Colon (tissue), 2 donors: ENCODE measurements at regions not wholly inside any gene's neighbourhood (a gene's known extent, or its start where the extent isn't known, plus 50 kb on each side); places are given as distances from the start of the nearest gene placed in this dataset.
"Not testable (repeated sequence)": the region's sequence is repeated elsewhere in the genome, so short reads cannot be mapped to it uniquely, and the experiment has no call there.

Experiments
- FAIRE-seq: peaks from 2 replicates; lab custom pipeline; 2012; peaks lifted over from hg19 to GRCh38; lab: Jason Lieb, UNC
- donor health status: control.
- donor health status: control.

DNA sequence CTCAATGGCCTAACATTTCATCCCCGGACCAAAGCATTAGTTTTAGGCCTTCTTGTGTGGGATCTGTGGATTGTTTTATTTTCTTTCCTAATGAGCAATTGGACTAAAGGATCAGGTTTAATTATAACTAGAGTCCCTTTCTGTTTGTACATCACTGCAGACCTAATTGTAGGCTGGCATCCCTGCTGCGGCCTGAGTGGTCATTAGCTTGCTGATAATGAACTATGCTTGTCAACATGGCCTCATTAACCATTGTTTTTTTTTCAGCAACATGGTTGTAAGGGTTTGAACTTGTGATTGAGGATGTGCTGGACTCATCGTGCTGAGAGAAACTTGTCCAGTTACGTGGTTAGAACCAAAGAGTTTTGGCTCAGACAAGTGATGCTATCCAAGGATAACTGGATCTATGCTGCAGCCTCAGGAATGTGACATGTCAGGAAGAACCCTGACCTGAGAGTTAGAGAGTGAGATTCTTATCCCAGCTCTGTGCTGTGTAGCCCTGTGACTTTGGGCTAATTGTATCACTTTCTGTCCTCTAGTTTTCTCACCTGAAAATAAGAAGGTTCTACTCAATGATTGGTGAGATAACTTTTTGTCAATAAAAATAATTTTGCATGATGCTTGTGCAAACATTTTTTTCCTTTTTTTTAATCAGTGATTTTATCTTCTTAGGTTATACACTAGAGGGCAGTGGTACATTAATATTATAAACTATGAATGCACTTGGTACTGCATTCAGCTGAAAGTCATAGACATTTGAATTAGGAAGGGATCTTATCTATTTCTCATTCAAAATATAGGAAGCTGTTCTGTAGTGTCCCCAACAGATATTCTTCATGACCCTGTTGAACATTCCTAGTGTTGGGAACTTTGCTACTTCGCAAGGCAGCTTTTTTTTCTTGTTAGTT is 140.9 kb downstream of the RNF144B start:
- FAIRE-seq: no peak

GRCh38 chr6:18530201-18530600 is 143.1 kb downstream of the RNF144B start:
- no peak for FAIRE-seq

DNA sequence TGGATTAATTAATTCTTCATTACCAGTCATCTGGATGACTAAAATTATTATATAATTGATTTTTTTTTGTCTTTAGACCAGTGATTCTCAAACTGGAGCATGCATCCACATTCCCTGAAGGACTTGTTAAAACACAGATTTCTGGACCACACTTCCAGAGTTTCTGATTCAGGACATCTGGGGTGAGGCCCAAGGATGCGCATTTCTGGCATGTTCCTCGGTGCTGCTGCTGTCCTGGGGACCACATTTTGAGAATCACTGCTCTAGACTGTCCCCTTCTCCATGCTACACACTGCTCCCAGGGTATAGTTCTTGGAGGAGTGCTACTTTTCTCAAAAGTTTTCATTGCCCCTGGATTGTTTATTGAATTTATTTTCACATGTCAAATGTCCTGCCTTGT is 145.0 kb downstream of the RNF144B start:
- FAIRE-seq: no peak

GRCh38 chr6:18533793-18534192 is 146.6 kb downstream of the RNF144B start:
- no peak for FAIRE-seq

DNA sequence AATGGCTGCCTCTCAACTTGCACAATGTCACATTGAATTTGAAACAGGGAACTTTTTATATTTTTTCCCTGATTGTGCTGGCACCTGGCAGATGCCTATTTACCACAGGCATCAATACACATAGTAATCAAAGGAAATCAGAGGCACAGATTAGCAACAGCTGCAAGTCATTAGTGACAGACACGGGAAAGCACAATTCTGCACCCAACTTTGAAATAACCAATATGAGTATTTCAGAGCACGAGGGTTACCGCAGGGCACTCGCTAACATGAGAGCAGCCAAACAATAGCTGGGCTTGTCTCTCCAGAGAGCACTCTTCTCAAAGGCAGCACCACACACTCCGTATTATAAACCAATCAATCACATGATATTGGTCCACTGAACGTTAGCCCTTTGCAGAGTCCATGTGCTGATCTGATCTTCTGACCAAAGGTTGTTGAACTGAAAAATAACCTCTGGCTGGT is 149.5 kb downstream of the RNF144B start:
- FAIRE-seq: no peak

GRCh38 chr6:18538315-18538714 is 151.2 kb downstream of the RNF144B start:
- FAIRE-seq: no peak

GRCh38 chr6:18543051-18543450 is 155.9 kb downstream of the RNF144B start:
- FAIRE-seq: no peak

GRCh38 chr6:18545142-18545541 is 158.0 kb downstream of the RNF144B start:
- FAIRE-seq: not testable (repeated sequence)

GRCh38 chr6:18545726-18546125 is 158.6 kb downstream of the RNF144B start:
- no peak for FAIRE-seq

- no peak for FAIRE-seq
Measured at GRCh38 chr6:18550119-18550518, 163.0 kb downstream of the RNF144B start.

- no peak for FAIRE-seq
Measured at GRCh38 chr6:18551228-18551627, 164.1 kb downstream of the RNF144B start.

DNA sequence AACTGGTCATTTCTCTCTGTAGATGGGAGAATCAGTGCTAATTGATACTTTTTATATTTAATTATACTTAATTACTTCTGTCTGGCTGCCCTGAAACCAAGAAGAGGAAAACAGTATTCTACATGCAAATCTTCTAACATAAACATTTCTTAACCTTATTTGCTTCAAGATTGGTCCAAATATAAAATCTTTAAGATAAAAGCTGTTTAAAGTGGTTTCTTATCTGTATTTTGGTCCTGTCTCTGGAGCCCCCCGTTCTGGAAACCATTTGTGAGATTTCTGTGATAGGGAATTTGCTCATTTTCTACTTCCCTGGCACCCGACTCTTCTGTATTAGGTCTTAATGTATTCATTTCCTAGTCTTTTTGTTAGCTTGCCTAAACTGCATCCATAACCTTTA is 168.6 kb downstream of the RNF144B start:
- FAIRE-seq: no peak

GRCh38 chr6:18561037-18561750 is 174.0 kb downstream of the RNF144B start:
- FAIRE-seq: no peak

DNA sequence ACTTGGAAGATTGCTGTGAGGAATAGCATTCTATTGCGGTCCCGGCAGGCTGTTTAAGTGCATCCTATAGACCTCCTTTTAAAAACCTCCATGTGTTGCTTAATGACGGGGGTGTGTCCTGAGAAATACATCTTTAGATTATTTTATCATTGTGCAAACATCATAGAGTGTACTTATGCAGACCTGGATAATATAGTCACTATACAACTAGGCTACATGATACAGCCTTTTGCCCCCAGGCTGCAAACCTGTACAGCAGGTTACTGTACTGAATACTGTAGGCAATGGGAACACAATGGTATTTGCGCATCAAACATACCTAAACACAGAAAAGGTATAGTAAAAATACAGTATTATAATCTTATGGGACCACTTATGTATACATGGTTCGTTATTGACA is 175.6 kb downstream of the RNF144B start:
- FAIRE-seq: no peak

DNA sequence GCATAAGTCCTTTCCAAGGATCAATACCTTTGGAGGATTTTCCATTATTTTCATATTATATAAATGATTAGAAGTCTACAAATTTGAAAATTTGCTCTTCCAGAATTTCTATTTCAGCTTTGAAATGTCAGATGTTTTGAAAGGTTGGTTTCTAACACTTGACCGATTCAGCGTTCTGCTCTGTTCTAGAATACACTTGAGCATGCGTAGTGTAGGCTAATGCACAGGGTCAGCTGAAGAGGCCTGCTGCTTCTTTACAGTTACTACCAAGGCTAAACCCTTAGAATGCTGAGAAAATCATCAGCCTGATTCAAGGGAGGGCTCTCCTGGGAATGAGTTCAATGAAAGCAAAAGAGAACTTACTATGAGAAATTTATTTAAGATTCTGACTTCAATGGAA is 177.6 kb downstream of the RNF144B start:
- no peak for FAIRE-seq

DNA sequence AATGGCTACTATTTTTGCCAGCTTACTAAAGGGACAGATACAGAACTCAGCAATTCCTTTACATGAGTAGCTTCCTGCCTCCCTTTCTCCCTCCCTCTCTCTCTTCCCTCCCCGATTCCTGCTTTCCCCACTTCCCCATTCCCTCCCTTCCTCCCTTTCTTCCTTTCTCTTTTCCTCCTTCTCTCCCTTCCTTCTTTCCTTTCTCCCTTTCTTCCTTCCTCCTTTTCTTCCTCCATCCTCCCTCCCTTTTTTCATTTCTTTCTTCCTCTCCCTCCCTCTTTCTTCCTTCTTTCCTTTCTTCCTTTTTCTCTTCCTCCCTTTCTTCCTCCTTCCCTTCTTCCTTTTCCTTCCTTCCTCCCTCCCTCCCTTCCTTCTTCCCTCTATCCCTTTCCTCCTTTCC is 178.1 kb downstream of the RNF144B start:
- FAIRE-seq: no peak

- no peak for FAIRE-seq
Measured at GRCh38 chr6:18567380-18567779, 180.2 kb downstream of the RNF144B start.

- no peak for FAIRE-seq
Measured at GRCh38 chr6:18577491-18577890, 190.3 kb downstream of the RNF144B start.

DNA sequence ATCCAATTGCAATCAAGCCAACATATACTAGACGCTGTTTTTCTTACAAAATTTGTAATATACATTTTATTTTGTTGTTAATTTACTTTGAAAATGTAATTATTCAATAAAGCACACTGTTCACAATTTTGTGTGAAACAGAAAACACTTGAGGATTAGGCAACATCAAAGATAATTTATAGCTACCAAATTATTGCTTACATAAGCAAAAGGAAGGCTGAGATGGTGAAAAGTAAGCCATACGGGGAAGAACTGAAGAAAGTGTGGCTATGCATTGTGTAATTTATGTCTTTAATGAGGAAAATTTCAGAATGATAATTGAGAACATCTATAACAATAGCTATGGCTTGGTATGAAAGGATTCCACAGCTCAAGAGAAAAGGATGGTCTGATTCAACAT is 192.0 kb downstream of the RNF144B start:
- FAIRE-seq: no peak

DNA sequence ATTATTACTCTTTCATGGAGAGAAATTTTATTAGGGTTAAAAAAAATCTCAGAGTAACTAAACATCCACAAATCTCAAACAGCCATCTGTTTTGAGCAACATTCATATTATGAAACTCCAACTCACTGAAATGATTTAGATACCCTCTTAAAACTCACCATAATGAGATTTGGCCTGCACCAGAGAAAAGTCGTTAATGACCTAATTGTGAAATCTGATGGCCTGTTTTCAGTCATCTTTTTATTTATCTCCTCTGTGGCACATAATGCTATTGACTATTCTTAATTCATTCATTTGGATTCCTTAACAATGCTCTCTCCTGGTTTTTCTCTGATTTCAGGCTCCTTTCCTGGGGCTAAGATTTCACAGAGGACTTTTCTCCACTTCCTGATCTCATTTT is 192.7 kb downstream of the RNF144B start:
- FAIRE-seq: no peak

- no peak for FAIRE-seq
Measured at GRCh38 chr6:18584372-18584771, 197.2 kb downstream of the RNF144B start.

GRCh38 chr6:18585032-18585573 is 198.0 kb downstream of the RNF144B start:
- FAIRE-seq: no peak

DNA sequence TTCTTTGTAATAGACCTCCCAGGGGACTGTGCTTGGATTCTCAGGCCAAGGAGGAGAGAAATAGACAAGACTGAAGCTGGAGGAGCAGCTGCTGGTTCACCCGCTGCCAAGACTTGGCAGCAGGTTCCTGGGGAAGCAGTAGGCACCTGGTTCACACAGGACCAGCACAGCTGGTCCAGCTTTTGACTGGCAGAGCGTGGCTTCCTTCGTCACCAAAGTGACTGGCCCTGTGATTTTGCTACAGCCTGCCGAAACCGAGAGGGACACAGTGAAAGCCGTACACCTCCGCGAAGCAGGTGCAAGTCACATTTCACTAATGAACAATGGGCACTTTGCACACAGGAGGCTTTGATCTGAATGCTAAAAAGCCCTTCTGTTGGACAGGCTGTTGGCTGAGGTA is 199.0 kb downstream of the RNF144B start:
- FAIRE-seq: no peak
